Tibial nerve (tissue), 4 donors: ENCODE measurements at regions not wholly inside any gene's neighbourhood (a gene's known extent, or its start where the extent isn't known, plus 50 kb on each side); places are given as distances from the start of the nearest gene placed in this dataset.
"Not testable (repeated sequence)": the region's sequence is repeated elsewhere in the genome, so short reads cannot be mapped to it uniquely, and the experiment has no call there.

Experiments used
- DNase-seq, 2 donors: peaks; one replicate each; pipeline ENCODE4 v3.0.0-alpha.2; 2019; ENCODE audit warnings: low spot score in 2 of 2
- H3K27ac ChIP-seq, 4 donors: fragments of 200-600 bp; sonication (generic) in 3 of 4; one replicate each; pipeline ENCODE4 v1.5.1; 2017 to 2019; ENCODE audit warnings: mild to moderate bottlenecking in 1 of 4
- H3K27me3 ChIP-seq, 2 donors: fragments of 200-600 bp; sonication (generic) in 1 of 2; one replicate each; pipeline versions ENCODE4 v1.5.1 to v1.6.0; 2017 to 2019
- H3K36me3 ChIP-seq, 3 donors: fragments of 200-600 bp; sonication (generic); one replicate each; pipeline ENCODE4 v1.5.1; 2018 to 2019
- H3K4me1 ChIP-seq, 4 donors: fragments of 200-600 bp; sonication (generic) in 3 of 4; one replicate each; pipeline ENCODE4 v1.5.1; 2017 to 2019
- H3K4me3 ChIP-seq, 4 donors: fragments of 200-600 bp; sonication (generic) in 3 of 4; one replicate each; pipeline ENCODE4 v1.5.1; 2017 to 2019; ENCODE audit warnings: mild to moderate bottlenecking in 1 of 4, moderate library complexity in 1 of 4
- H3K9me3 ChIP-seq, 4 donors: fragments of 200-600 bp; sonication (generic) in 3 of 4; one replicate each; pipeline ENCODE4 v1.5.1; 2017 to 2019
- EP300 ChIP-seq, 2 donors: sonication (generic); formaldehyde crosslinking; IDR thresholded peaks; one replicate each; pipeline ENCODE4 v1.6.1; 2017; ENCODE audit warnings: antibody characterized with exemption in 2 of 2, mild to moderate bottlenecking in 1 of 2
- POLR2A ChIP-seq, 2 donors: fragments of 450-650 bp; IDR thresholded peaks; one replicate each; pipeline ENCODE4 v1.6.1; 2017; ENCODE audit warnings: antibody characterized with exemption in 2 of 2, mild to moderate bottlenecking in 2 of 2, moderate library complexity in 2 of 2
- WGBS, 2 donors: methylation state at CpG; one replicate each; pipeline ENCODE4 v1.1.5; 2018; 5-methylcytosine and 5-hydroxymethylcytosine counted together
- TF ChIP-seq, protein P1 (sequence below), 5 experiments: fragments of 200-600 bp in 3 of 5; fragments of 450-650 bp in 2 of 5; sonication (generic) in 3 of 5; IDR thresholded peaks; one replicate each; pipeline ENCODE4 v1.5.1; 2016 to 2019; ENCODE audit warnings: antibody characterized with exemption in 5 of 5, mild to moderate bottlenecking in 3 of 5, moderate library complexity in 2 of 5

GRCh38 chr4:173722075-173722474, 192.0 kb upstream of the HAND2 start:
- 88 to 89% methylated on average over 1 of the region's 1 CpG for WGBS, 2 donors
- H3K27ac ChIP-seq = no peak overlapping the region
- DNase-seq = no peak
- H3K9me3 ChIP-seq = peaks cover 0 to 22% (median 0%) of the 10 kb centered on the region in 4 donors
- H3K27me3 ChIP-seq = no peaks in the 10 kb centered on the region
- no peaks in the 10 kb centered on the region for H3K4me1 ChIP-seq
- TF ChIP-seq, protein P1, sequence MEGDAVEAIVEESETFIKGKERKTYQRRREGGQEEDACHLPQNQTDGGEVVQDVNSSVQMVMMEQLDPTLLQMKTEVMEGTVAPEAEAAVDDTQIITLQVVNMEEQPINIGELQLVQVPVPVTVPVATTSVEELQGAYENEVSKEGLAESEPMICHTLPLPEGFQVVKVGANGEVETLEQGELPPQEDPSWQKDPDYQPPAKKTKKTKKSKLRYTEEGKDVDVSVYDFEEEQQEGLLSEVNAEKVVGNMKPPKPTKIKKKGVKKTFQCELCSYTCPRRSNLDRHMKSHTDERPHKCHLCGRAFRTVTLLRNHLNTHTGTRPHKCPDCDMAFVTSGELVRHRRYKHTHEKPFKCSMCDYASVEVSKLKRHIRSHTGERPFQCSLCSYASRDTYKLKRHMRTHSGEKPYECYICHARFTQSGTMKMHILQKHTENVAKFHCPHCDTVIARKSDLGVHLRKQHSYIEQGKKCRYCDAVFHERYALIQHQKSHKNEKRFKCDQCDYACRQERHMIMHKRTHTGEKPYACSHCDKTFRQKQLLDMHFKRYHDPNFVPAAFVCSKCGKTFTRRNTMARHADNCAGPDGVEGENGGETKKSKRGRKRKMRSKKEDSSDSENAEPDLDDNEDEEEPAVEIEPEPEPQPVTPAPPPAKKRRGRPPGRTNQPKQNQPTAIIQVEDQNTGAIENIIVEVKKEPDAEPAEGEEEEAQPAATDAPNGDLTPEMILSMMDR (IDR thresholded peaks at IDR 0.05) = no peak
- TF ChIP-seq POLR2A (IDR thresholded peaks at IDR 0.05) = no peak
- no peak for TF ChIP-seq EP300 (IDR thresholded peaks at IDR 0.05)
- no peaks in the 10 kb centered on the region for H3K36me3 ChIP-seq
- no peak overlapping the region for H3K4me3 ChIP-seq

DNA sequence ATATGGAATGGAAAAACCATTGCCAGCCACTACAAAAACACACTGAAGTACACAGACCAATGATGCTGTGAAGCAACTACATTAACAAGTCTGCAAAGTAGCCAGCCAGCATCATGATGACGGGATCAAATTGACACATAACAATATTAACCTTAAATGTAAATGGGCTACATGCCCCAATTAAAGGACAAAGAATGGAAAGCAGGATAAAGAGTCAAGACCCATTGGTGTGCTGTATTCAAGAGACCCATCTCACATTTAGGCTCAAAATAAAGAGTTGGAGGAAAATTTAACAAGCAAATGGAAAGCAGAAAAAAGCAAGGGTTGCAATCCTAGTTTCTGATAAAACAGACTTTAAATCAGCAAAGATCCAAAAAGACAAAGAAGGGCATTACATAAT, 188.5 kb upstream of the HAND2 start:
- 87 to 94% methylated on average over 1 of the region's 1 CpG for WGBS, 2 donors
- not testable (repeated sequence) for H3K4me3 ChIP-seq, H3K36me3 ChIP-seq, DNase-seq, H3K27me3 ChIP-seq, H3K4me1 ChIP-seq, H3K27ac ChIP-seq
- peaks cover 0 to 30% (median 0%) of the 10 kb centered on the region in 4 donors for H3K9me3 ChIP-seq

DNA sequence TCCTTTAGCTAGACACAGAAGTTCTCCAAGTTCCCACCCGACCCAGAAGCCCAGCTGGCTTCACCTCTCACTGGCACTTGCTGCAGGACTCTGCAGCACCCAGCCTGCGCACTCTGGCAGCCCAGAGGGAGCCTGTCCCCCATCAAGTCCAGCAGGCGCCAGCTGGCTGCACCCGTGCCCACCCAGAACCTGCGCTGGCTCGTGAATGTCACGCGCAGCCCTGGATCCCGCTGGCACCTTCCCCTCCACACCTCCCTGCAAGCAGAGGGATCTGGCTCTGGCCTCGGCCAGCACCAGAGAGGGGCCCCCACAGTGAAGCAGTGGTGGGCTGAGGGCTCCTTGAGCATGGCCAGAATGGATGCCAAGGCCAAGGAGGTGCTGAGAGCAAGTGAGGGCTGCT, 187.6 kb upstream of the HAND2 start:
- H3K4me1 ChIP-seq = no peaks in the 10 kb centered on the region
- DNase-seq = no peak
- peaks cover 0 to 25% (median 0%) of the 10 kb centered on the region in 4 donors for H3K9me3 ChIP-seq
- TF ChIP-seq, protein P1 (IDR thresholded peaks at IDR 0.05) = no peak
- TF ChIP-seq EP300 (IDR thresholded peaks at IDR 0.05) (no peak), POLR2A (IDR thresholded peaks at IDR 0.05) (no peak)
- H3K4me3 ChIP-seq = no peak overlapping the region
- H3K27me3 ChIP-seq = no peaks in the 10 kb centered on the region
- no peaks in the 10 kb centered on the region for H3K36me3 ChIP-seq
- H3K27ac ChIP-seq = no peak overlapping the region
- WGBS, 2 donors = 91 to 98% methylated on average over 10 of the region's 10 CpGs

DNA sequence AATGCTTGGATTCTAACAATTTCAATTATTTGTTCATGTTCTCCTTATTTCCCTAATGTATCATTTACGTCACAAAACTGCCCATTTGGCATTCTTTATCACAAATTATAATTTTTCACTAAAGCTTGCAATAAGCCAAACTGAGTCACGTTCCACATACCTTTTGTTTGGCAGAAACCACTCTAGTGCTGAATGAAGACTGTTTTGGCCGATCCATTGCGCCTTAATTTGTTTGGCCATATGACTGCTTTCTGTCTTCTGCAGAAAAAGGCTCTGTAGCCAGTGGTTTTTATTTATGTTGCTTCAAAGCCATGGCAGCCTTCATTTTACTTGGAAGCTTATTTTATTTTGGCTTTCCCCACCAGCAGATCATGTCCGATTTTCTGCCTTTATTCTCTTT, 184.4 kb upstream of the HAND2 start:
- H3K36me3 ChIP-seq = no peaks in the 10 kb centered on the region
- no peaks in the 10 kb centered on the region for H3K27me3 ChIP-seq
- DNase-seq = no peak
- 66 to 67% methylated on average over 5 of the region's 5 CpGs for WGBS, 2 donors
- TF ChIP-seq, protein P1 (IDR thresholded peaks at IDR 0.05) = no peak
- TF ChIP-seq EP300 (IDR thresholded peaks at IDR 0.05) (no peak), POLR2A (IDR thresholded peaks at IDR 0.05) (no peak)
- H3K27ac ChIP-seq = no peak overlapping the region
- H3K4me3 ChIP-seq = no peak overlapping the region
- peaks cover 0 to 25% (median 0%) of the 10 kb centered on the region in 4 donors for H3K9me3 ChIP-seq
- H3K4me1 ChIP-seq = no peaks in the 10 kb centered on the region

- Histone ChIP-seq H3K9me3 (peaks cover 0 to 14% (median 0%) of the 10 kb centered on the region in 4 donors), H3K36me3 (no peaks in the 10 kb centered on the region), H3K27ac (no peak overlapping the region), H3K27me3 (no peaks in the 10 kb centered on the region), H3K4me1 (no peaks in the 10 kb centered on the region), H3K4me3 (no peak overlapping the region)
- DNase-seq = no peak
- 81 to 83% methylated on average over 5 of the region's 5 CpGs for WGBS, 2 donors
- TF ChIP-seq EP300 (IDR thresholded peaks at IDR 0.05) (no peak), POLR2A (IDR thresholded peaks at IDR 0.05) (no peak)
- TF ChIP-seq, protein P1 (IDR thresholded peaks at IDR 0.05) = no peak
Measured at GRCh38 chr4:173713026-173713425, 183.0 kb upstream of the HAND2 start.
